T-helper 22 cell (primary cell): ENCODE measurements at regions not wholly inside any gene's neighbourhood (a gene's known extent, or its start where the extent isn't known, plus 50 kb on each side); places are given as distances from the start of the nearest gene placed in this dataset.

Source experiments
- DNase-seq: peaks from one replicate; pipeline ENCODE4 v3.0.0-alpha.2; 2020; ENCODE audit warnings: low read depth

- DNase-seq: no peak
Measured at GRCh38 chr7:142334236-142334635, 76.4 kb upstream of the PRSS58 start.

- no peak for DNase-seq
Measured at GRCh38 chr7:142332421-142332820, 74.6 kb upstream of the PRSS58 start.

- DNase-seq: no peak
Measured at GRCh38 chr7:142331941-142332340, 74.1 kb upstream of the PRSS58 start.

DNA sequence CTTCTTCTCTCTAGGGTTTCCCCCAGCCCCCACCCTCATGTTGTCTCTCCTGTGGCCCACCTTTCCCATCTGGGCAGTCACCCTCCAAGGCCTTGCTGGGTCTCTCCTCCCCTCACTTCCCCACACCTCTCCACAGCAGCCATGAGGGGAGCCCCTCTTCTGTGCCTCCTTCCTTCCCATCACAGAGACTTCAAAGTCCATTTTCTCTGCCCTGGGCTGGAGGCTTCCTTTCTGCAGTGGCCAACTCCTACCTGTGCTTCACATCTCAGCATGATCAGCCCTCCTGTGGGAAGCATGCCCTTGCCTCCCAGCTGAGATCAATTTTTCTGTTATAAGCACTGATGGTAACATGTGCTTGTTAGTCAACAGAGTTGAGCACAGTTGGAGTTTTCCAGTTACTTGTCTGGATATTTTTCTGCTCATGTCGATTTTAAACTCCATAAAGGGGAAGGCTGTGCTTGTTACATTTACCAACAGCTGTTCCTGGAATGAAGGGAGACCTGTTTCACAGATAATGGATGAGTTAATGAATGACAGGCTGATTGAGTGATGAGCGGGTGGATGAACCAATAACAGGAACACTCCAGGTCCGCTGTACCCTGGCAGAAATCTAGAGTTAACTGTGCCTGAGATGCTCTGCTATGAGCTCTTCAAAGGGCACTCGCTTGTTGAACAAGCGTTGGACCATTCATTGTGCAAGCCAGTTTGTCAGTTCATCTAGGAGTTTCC, 71.4 kb upstream of the PRSS58 start:
- no peak for DNase-seq

DNA sequence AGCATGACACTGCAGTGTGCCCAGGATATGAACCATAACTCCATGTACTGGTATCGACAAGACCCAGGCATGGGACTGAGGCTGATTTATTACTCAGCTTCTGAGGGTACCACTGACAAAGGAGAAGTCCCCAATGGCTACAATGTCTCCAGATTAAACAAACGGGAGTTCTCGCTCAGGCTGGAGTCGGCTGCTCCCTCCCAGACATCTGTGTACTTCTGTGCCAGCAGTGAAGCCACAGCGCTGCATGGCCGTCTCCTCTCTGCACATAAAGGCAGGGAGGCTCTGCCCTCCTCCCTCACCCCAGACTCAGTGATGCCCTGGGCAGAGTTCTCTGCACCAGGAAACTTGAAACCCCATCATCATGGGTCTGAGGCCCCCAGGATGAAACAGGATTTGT, 70.7 kb upstream of the PRSS58 start:
- no peak for DNase-seq

GRCh38 chr7:142327628-142328405, 70.0 kb upstream of the PRSS58 start:
- DNase-seq: no peak

GRCh38 chr7:142323706-142324105, 65.8 kb upstream of the PRSS58 start:
- no peak for DNase-seq

GRCh38 chr7:142321391-142321790, 63.5 kb upstream of the PRSS58 start:
- no peak for DNase-seq

DNA sequence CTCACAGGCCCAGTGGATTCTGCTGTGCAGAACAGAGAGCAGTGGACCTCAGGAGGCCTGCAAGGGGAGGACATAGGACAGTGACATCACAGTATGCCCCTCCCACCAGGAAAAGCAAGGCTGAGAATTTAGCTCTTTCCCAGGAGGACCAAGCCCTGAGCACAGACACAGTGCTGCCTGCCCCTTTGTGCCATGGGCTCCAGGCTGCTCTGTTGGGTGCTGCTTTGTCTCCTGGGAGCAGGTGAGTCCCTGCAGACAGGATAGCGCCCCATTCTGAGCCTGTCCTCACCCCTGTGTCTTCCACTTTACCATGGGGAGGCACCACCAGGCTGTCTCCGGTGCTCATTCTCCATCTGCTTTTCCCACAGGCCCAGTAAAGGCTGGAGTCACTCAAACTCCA, 63.0 kb upstream of the PRSS58 start:
- no peak for DNase-seq

GRCh38 chr7:142319970-142320369, 62.1 kb upstream of the PRSS58 start:
- no peak for DNase-seq

GRCh38 chr7:142314281-142314680, 56.4 kb upstream of the PRSS58 start:
- DNase-seq: no peak

GRCh38 chr7:142313528-142313927, 55.7 kb upstream of the PRSS58 start:
- no peak for DNase-seq

DNA sequence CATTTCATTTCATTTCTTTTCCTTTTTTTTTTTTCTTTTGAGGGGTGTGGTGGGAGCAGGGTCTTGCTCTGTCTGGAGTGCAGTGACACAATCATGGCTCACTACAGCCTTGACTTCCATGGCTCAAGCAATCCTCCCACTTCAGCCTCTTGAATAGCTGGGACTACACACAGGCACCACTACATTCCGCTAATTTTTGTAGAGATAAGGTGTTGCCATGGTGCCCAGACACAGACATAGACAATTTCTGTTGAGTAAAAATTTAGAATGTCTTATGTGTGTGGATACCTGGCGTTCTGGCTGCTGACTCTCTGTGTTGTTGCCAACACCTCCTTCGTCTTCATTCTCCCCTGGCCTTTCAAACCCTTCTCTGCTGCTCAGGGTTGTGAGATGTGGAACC, 54.0 kb upstream of the PRSS58 start:
- DNase-seq: no peak

DNA sequence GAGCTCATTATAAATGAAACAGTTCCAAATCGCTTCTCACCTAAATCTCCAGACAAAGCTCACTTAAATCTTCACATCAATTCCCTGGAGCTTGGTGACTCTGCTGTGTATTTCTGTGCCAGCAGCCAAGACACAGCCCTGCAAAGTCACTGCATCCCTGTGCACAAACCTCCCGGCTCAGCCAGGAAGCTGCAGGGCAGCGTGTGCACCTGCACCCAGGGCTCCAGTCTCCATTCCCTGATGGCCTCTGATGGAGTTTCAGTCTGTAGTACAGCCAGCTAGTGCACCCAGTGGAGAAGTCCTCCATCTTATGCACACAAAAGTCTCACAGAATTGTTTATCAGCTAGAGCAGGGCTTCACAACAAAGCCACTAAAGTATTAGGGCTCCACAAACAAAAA, 51.1 kb upstream of the PRSS58 start:
- DNase-seq: no peak

DNA sequence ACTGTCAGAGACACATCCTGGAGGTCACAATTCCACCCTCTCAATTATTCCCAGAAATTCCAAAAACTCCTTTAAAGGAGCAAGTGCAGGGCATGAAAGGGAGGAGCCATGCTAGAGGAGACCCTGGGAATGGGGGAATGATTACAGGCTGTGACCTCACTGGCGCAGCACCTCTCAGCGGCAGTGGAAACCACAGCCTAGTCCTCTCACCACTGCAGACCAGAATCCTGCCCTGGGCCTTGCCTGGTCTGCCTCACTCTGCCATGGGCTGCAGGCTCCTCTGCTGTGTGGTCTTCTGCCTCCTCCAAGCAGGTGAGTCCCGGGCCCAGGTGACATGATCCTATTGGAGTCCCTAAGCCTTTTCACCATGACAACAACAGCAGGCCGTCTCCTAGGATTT, 50.5 kb upstream of the PRSS58 start:
- DNase-seq: no peak
